ENCODE measurements at regions not wholly inside any gene's neighbourhood (a gene's known extent, or its start where the extent isn't known, plus 50 kb on each side); places are given as distances from the start of the nearest gene placed in this dataset.

DNA sequence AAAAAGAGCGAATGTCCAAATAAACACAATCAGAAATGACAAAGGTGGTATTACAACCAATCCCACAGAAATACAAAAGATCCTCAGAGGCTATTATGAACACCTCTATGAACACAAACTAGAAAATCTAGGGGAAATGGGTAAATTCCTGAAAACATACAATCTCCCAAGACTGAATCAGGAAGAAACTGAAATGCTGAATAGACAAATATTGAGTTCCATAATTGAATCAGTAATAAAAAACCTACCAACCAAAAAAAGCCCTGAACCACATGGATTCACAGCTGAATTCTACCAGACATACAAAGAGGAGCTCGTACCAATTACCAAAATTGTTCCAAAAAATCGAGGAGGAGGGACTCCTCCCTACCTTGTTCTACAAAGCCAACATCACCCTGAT lies 56.1 kb upstream of the ZNF800 start:
- no peak for DNase-seq (ENCODE audit: unreplicated experiment)
- Mint-ChIP-seq H3K4me1 (ENCODE audit: insufficient read depth, unreplicated experiment) (no peaks in the 10 kb centered on the region), H3K4me3 (ENCODE audit: unreplicated experiment) (no peak overlapping the region), H3K27me3 (ENCODE audit: insufficient read depth, unreplicated experiment) (peaks cover 59% of the 10 kb centered on the region), H3K9me3 (ENCODE audit: unreplicated experiment) (peaks cover 15% of the 10 kb centered on the region), H3K27ac (ENCODE audit: low read depth, unreplicated experiment) (no peak overlapping the region), H3K36me3 (ENCODE audit: insufficient read depth, unreplicated experiment) (no peaks in the 10 kb centered on the region)
- ChIA-PET CTCF (interaction anchor here (0.5 kb wide), 1 partner anchor 282 kb away, joined by 3 read pairs; no protein-coding TSS in a partner anchor), POLR2A (no interaction called here)
- no TSS peak for BruUV-seq (replicated peaks)
- intact Hi-C loops (cut with micrococcal nuclease) = no loop called here
- TF ChIP-seq, protein P1, sequence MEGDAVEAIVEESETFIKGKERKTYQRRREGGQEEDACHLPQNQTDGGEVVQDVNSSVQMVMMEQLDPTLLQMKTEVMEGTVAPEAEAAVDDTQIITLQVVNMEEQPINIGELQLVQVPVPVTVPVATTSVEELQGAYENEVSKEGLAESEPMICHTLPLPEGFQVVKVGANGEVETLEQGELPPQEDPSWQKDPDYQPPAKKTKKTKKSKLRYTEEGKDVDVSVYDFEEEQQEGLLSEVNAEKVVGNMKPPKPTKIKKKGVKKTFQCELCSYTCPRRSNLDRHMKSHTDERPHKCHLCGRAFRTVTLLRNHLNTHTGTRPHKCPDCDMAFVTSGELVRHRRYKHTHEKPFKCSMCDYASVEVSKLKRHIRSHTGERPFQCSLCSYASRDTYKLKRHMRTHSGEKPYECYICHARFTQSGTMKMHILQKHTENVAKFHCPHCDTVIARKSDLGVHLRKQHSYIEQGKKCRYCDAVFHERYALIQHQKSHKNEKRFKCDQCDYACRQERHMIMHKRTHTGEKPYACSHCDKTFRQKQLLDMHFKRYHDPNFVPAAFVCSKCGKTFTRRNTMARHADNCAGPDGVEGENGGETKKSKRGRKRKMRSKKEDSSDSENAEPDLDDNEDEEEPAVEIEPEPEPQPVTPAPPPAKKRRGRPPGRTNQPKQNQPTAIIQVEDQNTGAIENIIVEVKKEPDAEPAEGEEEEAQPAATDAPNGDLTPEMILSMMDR (IDR thresholded peaks at IDR 0.05; ENCODE audit: unreplicated experiment) = no peak

DNA sequence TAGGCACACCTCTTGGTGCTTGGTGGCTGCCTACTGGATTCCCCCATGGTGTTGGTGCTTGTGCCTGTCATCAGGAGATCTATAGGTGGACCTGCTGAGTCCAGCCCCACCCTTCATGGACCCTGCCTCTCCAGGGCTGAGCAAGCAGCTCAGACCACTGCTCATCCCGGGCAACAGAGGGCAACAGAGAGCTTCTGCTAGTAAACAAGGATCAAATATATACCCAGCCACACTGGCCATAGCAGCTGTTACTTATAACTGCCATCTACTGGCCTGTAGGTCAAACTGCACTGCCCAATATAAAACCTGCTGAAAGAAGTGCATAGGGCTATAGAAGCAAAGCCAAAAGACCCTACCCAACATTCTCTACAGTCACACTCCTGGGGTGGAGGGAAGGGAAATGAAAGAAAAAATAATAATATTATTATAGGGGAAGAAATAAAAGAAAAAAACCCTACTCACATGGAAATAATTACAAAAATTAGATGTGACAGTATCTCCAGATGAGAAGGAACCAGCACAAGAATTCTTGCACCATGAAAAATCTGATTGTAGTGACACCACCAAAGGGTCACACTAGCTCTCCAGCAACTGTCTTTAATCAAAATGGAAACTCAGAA lies 54.9 kb upstream of the ZNF800 start:
- H3K9me3 Mint-ChIP-seq (ENCODE audit: unreplicated experiment) = peaks cover 15% of the 10 kb centered on the region
- no peaks in the 10 kb centered on the region for H3K36me3 Mint-ChIP-seq (ENCODE audit: insufficient read depth, unreplicated experiment)
- TF ChIP-seq, protein P1 (IDR thresholded peaks at IDR 0.05; ENCODE audit: unreplicated experiment) = peak; percentile 13
- BruUV-seq (replicated peaks) = no TSS peak
- CTCF ChIA-PET = interaction anchor here (0.7 kb wide), 1 partner anchor 643 kb away, joined by 4 read pairs; no protein-coding TSS in a partner anchor
- peaks cover 54% of the 10 kb centered on the region for H3K27me3 Mint-ChIP-seq (ENCODE audit: insufficient read depth, unreplicated experiment)
- peak; percentile 25 for DNase-seq (ENCODE audit: unreplicated experiment)
- intact Hi-C loops (cut with micrococcal nuclease) = no loop called here
- H3K4me1 Mint-ChIP-seq (ENCODE audit: insufficient read depth, unreplicated experiment) = no peaks in the 10 kb centered on the region
- no peak overlapping the region for H3K4me3 Mint-ChIP-seq (ENCODE audit: unreplicated experiment)
- H3K27ac Mint-ChIP-seq (ENCODE audit: low read depth, unreplicated experiment) = no peak overlapping the region
- POLR2A ChIA-PET = interaction anchor here (0.6 kb wide), 1 partner anchor 9 kb away, joined by 3 read pairs; no protein-coding TSS in a partner anchor

DNA sequence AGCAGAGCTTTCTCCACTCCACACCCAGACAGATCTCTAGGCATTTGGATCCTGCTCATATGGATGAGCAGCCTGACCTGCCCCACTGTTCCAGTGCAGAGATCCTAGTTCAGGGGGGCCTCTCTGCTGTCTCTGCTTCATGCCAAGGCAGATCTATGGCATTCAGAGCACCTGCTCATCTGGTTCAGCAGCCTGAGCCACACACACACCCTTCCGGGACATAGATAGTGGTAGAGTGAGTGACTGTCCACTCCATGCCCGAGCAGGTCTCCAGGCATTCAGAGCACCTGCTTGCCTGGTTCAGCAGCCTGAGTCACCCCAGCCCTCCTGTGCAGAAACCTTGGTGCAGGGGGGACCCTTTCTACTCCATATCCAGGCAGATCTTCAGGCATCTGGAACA lies 54.3 kb upstream of the ZNF800 start:
- no peak overlapping the region for H3K4me3 Mint-ChIP-seq (ENCODE audit: unreplicated experiment)
- intact Hi-C loops (cut with micrococcal nuclease) = no loop called here
- ChIA-PET POLR2A (interaction anchor here (0.6 kb wide), 1 partner anchor 8 kb away, joined by 3 read pairs; no protein-coding TSS in a partner anchor), CTCF (interaction anchor here (0.7 kb wide), 1 partner anchor 251 kb away, joined by 3 read pairs; no protein-coding TSS in a partner anchor)
- no TSS peak for BruUV-seq (replicated peaks)
- H3K27ac Mint-ChIP-seq (ENCODE audit: low read depth, unreplicated experiment) = no peak overlapping the region
- H3K27me3 Mint-ChIP-seq (ENCODE audit: insufficient read depth, unreplicated experiment) = peaks cover 54% of the 10 kb centered on the region
- no peaks in the 10 kb centered on the region for H3K4me1 Mint-ChIP-seq (ENCODE audit: insufficient read depth, unreplicated experiment)
- peaks cover 9% of the 10 kb centered on the region for H3K9me3 Mint-ChIP-seq (ENCODE audit: unreplicated experiment)
- no peaks in the 10 kb centered on the region for H3K36me3 Mint-ChIP-seq (ENCODE audit: insufficient read depth, unreplicated experiment)
- TF ChIP-seq, protein P1 (IDR thresholded peaks at IDR 0.05; ENCODE audit: unreplicated experiment) = no peak
- no peak for DNase-seq (ENCODE audit: unreplicated experiment)
